ENCODE measurements at regions not wholly inside any gene's neighbourhood (a gene's known extent, or its start where the extent isn't known, plus 50 kb on each side); places are given as distances from the start of the nearest gene placed in this dataset.

- TF ChIP-seq CTCF (conservative IDR thresholded peaks at IDR 0.05; ENCODE audit: low read length) (no peak), EZH2phosphoT487 (IDR thresholded peaks at IDR 0.05; ENCODE audit: borderline replicate concordance) (no peak)
Observed at GRCh38 chr9:96154081-96154480, 147.9 kb downstream of the HSD17B3 start.

Data from Loucy (cell line).